HG02885 (cell line): ENCODE measurements at regions not wholly inside any gene's neighbourhood (a gene's known extent, or its start where the extent isn't known, plus 50 kb on each side); places are given as distances from the start of the nearest gene placed in this dataset.
"Not testable (repeated sequence)": the region's sequence is repeated elsewhere in the genome, so short reads cannot be mapped to it uniquely, and the experiment has no call there.

ENCODE experiments used
- ATAC-seq: cut with Tn5 transposase; IDR thresholded peaks from one replicate; pipeline ENCODE4 v1.9.1; 2021; ENCODE audit warnings: mild to moderate bottlenecking; ENCODE audit not compliant: unreplicated experiment, poor library complexity

DNA sequence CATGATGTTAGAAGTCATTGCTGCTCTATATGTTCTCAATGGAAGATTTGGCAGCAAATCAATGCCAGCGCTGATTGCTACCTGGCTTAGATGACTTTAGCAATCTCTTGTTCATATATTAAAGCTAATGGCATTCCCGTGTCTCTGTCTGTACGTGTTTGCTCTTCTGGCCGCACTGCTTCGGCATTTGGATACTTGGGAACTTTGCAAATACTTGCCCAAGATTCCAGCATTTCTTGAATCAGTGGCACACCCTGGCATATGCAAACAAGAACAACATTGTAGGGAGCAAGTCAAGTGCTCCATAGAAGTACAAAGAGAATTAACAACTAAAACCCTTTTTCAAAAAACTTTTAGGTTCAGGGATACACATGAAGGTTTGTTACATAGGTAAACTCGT, 128.9 kb upstream of the TMEM164 start:
- no peak for ATAC-seq

DNA sequence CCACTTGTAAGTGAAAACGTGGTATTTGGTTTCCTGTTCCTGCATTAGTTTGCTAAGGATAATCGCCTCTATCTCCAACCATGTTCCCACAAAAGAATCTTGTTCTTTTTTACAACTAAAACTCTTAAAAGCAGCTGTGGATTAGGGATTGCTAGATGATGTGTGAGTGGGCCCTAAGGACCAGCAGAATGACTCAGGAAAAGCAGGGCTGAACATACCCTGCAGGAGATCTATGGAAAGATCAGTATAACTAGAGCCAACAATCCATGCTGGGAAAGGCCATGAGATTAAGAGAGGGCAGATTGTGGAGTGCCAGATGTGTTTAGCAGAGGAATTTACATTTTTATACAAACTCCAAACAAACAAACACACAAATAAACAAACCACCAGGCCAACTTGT, 128.4 kb upstream of the TMEM164 start:
- ATAC-seq = no peak

DNA sequence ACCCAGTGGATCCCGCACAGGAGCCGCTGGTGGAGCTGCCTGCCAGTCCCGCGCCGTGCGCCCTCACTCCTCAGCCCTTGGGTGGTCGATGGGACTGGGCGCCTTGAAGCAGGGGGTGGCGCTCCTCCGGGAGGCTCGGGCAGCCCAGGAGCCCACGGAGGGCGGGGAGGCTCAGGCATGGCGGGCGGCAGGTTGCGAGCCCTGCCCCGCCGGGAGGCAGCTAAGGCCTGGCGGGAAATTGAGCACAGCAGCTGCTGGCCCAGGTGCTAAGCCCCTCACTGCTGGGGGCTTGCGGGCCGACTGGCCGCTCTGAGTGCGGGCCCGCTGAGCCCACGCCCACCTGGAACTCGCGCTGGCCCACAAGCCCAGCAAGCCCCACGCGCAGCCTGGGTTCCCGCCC, 127.1 kb upstream of the TMEM164 start:
- no peak for ATAC-seq

DNA sequence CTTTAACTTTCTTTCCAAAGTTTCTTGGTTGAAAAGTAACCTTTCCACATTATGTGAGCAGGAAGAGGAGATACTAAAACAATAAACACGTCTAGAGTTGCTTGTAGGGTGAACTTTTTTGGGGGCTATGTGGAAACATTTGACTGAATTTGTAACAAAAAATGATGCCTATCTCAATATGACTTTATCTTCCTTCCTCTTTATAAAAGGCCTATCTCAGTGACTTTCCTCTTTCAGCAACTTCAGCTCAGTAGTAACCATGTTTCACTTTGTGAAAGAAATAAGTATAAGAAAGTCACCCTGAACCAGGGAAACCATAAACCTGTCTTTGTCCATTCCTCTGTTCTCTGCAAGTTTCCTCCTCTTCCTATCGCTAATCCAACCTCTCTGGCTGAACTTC, 124.7 kb upstream of the TMEM164 start:
- no peak for ATAC-seq

DNA sequence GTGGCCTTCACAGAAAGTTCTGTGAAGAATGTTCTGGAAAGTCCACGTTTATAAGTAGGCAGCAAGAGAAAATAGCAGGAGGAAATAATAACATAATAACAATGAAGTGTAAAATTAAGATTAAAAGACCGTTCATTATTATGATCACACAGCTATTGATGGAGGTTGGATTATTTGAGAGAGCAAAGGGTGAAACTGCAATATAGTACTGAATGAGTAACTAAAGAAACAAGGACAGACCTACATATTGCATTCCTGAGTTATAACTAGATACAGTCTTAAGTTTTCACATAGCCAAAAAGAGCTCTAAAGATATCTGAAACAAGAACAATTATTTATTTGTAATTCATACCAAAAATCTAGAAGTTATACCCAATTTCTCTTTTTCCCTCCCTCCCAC, 122.9 kb upstream of the TMEM164 start:
- ATAC-seq = no peak

DNA sequence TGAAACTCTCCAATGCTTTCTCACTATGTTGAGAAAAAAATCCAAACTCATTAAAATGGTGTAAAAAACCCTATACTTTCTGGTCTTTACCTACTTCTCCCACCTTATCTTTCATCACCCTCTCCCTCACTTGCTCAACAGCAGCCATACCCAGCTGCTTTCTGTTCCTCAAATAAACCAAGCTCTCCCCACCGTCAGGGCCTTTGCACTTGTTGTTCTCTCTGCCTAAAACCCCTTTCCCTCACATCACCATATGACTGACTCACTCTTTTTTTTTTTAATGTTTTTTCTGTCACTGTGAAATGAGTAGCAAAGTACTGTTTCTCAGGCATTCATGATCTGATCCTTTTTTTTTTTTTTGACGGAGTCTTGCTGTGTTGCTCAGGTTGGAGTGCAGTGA, 122.3 kb upstream of the TMEM164 start:
- peak; percentile 93 for ATAC-seq

DNA sequence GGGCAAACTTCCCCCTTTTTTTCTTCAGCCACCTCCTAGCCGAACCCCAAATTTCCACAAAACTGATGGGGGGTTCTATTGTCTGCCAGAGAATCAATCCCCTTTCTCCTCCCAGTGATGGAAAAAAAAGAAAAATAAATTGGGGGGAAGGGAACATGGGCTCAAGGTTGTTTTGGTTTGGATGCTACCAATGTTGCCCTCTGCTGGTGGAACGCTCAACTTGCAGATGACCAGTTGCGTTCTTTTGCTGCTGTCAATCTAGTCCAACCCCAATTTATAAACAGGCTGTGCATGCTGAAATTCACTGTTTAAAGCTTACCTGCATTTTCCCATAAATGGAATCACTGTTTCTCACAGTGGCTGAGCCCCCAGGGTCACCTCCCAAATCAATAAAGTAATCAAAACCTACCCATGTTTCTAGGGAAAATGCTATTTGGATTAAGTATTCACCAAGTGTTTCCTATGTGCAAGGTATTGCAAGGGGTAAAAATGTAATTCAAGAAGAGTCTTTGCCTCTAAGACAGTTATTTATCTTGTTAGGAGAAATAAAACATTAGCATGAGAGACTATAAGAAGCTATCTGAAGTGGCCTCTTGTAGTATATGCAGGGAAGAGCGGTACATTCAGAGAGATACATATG, 116.7 kb upstream of the TMEM164 start:
- no peak for ATAC-seq

DNA sequence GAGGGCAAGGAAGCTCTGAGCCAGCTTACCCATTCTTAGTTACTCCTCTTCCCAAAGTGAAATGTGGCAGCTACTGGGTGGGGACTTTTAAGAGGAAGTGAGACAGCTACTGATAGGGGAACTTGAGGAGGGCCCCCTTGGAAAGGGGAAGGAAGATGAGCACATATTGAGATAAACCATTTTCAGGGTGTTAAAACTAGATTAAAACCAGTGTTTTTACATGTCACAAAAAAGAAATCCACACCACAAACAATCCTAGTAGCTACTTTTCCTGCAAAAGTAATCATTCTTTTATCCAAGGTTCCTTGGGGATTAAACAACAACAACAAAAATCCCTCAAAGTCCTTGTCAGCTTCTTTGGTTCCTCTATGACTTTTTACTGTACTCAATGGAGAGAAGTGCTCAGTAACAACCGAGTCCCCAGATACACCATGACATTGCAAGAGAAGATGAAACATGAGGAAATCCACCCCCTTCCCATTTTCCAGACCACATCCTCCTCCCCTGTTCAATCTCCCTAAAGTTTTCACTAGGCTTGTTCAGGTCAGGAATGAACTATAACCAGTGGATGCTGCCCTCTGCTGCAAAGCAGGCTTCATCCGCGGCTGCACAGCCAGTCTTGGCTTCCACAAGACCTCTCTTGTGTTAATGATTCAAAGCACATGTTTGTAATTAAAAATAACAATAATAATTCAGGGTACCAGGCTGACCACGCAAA, 113.5 kb upstream of the TMEM164 start:
- peak; percentile 50 for ATAC-seq

DNA sequence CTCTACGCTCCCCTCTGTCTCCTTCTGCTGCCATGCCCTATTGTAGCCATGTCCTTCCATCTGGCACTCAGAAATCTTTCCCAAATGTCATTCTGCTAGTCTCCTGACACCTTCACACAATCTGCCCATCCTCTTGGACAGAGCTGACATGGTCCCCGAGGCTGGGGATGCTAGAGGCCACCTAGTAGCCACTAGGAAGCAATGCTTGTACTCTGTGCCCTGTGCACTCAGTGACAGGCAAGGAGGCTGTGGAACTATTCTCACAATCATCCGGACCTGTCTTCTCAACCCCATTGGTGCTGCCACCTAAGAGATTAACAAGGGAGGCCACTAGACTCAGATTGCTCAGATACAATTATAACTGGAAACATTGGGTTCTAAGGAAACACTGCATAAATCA, 112.6 kb upstream of the TMEM164 start:
- no peak for ATAC-seq

DNA sequence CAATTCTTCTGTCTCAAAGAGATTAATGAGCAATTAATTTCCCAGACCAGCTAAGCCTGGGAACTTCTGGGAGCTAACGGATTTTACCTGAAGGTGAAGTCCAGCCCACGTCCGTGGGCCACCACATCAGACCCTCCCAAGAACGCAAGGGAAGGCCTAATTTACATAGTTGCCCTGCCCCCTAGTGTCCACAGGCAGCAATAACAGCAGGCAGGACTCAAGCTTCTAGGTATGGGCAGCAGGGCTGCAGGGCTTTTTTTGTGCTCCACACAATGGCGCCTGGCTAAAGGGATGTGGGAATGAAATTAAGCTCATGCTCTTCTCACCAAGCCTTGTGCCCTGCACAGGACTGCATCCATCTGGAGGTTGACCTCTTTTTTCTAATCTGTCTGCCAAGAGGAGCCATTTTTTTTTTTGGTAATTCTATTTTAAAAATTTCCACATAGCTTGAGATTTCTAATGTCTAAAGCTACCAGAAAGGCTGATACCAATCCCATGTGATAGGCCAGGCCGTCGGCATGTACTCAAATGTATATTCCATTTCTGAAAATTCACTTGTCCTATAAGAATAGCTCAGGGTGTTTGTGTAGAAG, 111.9 kb upstream of the TMEM164 start:
- ATAC-seq = peak; percentile 61

DNA sequence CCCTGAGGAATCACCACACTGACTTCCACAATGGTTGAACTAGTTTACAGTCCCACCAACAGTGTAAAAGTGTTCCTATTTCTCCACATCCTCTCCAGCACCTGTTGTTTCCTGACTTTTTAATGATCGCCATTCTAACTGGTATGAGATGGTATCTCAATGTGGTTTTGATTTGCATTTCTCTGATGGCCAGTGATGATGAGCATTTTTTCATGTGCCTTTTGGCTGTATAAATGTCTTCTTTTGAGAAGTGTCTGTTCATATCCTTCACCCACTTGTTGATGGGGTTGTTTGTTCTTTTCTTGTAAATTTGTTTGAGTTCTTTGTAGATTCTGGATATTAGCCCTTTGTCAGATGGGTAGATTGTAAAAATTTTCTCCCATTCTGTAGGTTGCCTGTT, 106.9 kb upstream of the TMEM164 start:
- not testable (repeated sequence) for ATAC-seq

DNA sequence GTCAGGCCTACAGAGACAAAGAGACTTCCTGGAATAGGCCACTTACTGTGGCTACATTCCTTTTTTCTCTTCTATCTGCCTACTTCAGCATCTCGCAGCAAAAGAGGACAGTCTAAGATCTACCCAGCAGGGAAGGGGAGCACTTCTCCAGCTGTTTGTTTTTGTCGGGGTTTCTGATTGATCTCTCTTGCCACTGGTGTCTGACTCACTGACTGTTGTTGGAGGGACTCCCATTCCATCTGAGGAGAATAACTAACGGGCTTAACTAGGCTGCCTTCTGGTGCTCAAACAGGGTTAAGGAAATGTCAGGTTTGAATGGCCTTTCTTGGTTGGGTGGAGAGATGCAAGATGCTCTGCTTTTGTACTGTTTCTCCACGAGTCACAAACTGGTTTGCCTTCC, 100.2 kb upstream of the TMEM164 start:
- no peak for ATAC-seq

DNA sequence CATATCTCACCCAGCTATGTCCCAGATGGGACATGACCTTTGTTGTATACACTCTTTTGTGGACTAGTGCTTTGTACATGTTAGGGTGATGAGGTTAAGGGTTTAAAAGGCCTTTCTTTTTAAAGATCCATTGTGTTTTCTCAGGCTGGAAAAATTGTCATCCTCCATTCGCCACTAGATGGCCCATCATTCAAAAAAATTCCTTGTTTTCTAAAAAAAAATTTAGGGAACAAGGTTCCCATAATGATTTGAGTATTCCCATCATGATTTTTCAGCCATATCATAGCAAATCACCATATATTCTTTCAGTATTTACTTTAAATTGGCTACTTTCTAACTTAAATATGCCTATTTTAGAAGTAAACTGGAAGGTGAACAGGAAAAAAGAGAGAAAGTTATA, 91.9 kb upstream of the TMEM164 start:
- no peak for ATAC-seq

DNA sequence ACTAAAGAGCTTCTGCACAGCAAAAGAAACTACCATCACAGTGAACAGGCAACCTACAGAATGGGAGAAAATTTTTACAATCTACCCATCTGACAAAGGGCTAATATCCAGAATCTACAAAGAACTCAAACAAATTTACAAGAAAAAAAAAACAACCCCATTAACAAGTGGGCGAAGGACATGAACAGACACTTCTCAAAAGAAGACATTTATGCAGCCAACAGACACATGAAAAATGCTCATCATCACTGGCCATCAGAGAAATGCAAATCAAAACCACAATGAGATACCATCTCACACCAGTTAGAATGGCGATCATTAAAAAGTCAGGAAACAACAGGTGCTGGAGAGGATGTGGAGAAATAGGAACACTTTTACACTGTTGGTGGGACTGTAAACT, 89.9 kb upstream of the TMEM164 start:
- ATAC-seq = not testable (repeated sequence)

DNA sequence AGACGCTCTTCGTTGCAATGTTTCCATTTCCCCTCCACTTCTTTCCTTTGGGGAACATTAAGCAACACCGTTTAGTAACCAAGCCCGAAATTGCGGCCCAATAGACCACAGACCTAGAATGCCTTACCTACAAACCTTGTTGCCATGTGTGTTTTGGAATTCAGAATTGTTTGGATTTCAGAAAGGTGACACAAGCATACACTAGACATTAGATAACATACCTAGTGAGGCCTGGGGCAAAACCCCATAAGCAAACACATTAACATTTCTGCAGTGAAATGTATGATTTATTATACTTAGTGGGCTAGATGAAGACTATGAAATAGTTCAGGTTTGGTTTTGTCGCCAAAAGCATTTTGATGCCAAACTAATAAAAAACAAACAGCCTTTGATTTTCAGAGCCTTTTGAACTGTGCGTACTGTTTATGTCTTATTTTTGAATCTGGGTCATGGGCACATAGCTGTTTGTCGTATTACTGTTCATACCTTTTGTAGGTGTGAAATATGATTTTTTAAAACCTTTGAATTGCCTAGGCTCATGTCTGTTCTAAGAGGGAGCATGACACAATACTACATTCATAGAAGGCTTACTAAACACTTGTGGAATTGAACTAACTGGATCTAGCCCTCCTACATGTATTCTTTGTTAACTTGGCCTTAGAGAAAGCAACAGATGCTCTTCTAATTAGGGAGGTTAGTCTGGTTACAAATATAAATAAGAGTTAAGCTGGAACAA, 88.6 kb upstream of the TMEM164 start:
- no peak for ATAC-seq

DNA sequence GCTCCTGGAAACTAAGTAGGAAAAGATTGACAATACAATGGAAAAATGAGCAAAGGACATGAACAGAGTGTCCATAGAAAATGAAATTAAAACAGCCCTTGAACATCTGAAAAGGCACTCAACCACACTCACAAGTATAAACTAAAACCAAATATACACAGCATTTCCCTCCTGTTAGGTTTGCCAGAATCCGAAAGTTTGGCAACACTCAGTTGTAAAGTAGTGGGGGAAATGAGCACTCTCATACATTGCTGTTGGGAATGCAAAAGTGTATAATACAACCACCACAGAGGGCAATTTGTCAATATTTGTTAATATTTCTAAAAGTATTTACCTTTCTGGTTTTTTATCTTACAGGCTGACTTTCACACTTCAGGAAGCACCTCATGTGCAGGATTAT, 84.2 kb upstream of the TMEM164 start:
- no peak for ATAC-seq

DNA sequence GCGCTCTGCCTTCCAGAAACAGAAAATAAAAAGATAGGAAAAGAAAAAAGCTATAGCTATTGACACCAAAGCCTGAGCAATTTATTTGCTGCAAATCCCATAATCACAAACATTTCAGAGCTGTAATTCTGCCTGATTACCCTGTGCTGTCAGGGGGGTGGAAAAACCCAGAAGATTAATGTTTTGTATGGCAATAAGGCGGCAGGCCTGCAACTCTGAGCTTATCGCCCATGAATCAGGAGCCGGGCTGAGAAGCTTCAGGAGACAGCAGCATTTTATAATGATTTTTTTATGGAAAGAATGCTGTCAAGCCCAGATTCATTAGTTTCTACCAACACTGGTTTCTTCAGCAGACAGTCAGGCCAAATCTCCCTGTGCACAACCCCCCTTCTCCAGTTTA, 82.6 kb upstream of the TMEM164 start:
- ATAC-seq = no peak

DNA sequence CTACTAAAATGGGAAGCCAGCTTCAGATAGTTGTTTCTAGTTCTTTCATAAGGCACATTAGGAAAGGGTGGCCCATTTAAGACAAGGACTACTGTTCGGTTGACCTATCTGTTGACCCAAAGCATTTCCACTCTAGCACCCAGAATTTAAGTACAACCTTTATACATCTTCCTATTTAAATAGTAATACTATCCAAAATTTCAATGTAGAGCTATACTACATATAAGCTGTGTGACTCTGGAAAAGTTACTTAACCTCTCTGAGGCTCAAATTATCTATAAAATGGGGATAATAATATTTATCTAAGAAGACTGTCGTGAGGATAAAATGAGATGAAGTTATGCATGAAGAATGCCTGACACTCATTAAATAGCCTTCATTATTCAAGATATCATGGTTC, 82.0 kb upstream of the TMEM164 start:
- no peak for ATAC-seq

DNA sequence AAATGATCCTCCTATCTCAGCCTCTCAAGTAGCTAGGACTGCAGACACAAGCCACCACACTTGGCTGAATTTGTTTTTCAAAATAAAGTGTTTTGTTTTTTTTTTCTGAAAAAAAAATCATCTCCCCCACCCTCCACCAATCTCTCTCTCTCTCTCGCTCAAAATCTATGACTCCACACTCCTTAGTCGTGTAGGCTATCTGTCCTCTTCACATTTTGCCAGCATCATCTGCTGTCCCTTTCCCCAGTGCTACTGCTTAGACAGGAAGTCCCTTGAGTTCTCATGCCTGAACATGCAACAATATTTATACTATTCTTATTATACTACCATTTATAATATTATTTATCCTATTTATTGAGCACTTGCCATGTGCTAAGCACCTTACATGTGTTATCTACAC, 80.7 kb upstream of the TMEM164 start:
- no peak for ATAC-seq

DNA sequence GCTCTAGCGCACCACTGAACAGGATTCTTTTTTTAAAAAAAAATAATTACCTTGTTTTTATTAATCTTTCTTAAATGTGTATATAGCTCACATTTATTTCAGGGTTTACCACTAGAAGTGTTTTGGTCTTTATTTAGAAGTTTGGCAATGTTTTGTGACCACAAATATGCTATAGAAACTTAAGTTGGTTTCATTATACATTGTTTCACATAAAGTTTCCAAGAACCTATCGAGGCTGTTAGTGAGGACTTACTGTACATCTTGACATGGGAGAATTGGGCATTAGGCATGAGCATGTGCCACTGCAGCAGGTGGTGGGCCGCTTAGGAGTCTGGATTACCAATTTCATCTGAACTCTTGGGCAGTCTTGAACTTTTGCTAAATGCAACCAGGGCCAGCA, 77.9 kb upstream of the TMEM164 start:
- ATAC-seq = peak; percentile 68

DNA sequence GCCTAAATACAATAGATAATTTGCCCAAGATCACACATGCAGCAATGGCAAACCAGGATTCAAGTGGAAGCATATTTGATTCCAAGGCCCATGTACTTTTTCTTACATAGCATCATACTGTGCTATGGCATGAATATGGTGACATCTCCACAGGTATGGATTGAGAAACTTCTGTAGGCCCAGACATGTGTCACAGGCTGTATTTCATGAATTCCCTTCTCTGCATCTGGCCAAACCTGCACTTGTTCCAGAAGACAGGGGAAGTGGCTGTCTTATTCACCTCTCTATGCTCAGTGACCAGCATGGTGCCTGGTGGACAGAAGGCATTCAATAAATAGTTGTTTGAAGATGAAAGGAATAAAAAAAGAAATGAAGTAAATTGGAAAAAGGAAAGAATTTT, 77.3 kb upstream of the TMEM164 start:
- ATAC-seq = no peak
